Activated CD8-positive, alpha-beta T cell treated with anti-CD3 and anti-CD28 coated beads for 36 hours (primary cell): ENCODE measurements at regions not wholly inside any gene's neighbourhood (a gene's known extent, or its start where the extent isn't known, plus 50 kb on each side); places are given as distances from the start of the nearest gene placed in this dataset.

Experiments used
- ATAC-seq: fragments of 200-7000 bp; cut with Tn5 transposase; one replicate; pipeline ENCODE4 v1.10.0; 2021; ENCODE audit warnings: mild to moderate bottlenecking, moderate library complexity
- CTCF ChIA-PET: fragments of 350-600 bp; sonication (Branson Sonifier 250); formaldehyde crosslinking; loops from one replicate; lab custom pipeline; 2021; ENCODE audit warnings: antibody characterized with exemption; lab: Charles Lee
- POLR2A ChIA-PET: fragments of 350-600 bp; sonication (Branson Sonifier 250); formaldehyde crosslinking; loops from one replicate; lab custom pipeline; 2021; ENCODE audit warnings: antibody characterized with exemption; lab: Charles Lee
- DNase-seq: peaks from one replicate; pipeline ENCODE4 v3.0.0-alpha.2; 2020
- H3K27ac Mint-ChIP-seq: one replicate; pipeline ENCODE4 v1.8.0; 2021; ENCODE audit warnings: mild to moderate bottlenecking, mixed read lengths
- H3K27me3 Mint-ChIP-seq: one replicate; pipeline ENCODE4 v1.8.0; 2021; ENCODE audit warnings: mixed read lengths
- H3K36me3 Mint-ChIP-seq: one replicate; pipeline ENCODE4 v1.8.0; 2021; ENCODE audit warnings: low read depth, mixed read lengths
- H3K4me1 Mint-ChIP-seq: one replicate; pipeline ENCODE4 v1.8.0; 2021; ENCODE audit warnings: low read depth, mixed read lengths
- H3K4me3 Mint-ChIP-seq: one replicate; pipeline ENCODE4 v1.8.0; 2021; ENCODE audit warnings: mild to moderate bottlenecking, moderate library complexity, mixed read lengths
- H3K9me3 Mint-ChIP-seq: one replicate; pipeline ENCODE4 v1.8.0; 2021; ENCODE audit warnings: mixed read lengths
- intact Hi-C: fragments of 100-400 bp; cut with micrococcal nuclease; formaldehyde crosslinking; loops from one replicate; pipeline ENCODE4 v1.10.0; 2022
- TF ChIP-seq, protein P1 (sequence below): fragments of 200-600 bp; IDR thresholded peaks from one replicate; pipeline ENCODE4 v1.8.0; 2022; ENCODE audit warnings: antibody characterized with exemption, mild to moderate bottlenecking

GRCh38 chr1:29384496-29385015 lies 148.2 kb downstream of the PTPRU start:
- no peak overlapping the region for H3K27ac Mint-ChIP-seq
- TF ChIP-seq, protein P1, sequence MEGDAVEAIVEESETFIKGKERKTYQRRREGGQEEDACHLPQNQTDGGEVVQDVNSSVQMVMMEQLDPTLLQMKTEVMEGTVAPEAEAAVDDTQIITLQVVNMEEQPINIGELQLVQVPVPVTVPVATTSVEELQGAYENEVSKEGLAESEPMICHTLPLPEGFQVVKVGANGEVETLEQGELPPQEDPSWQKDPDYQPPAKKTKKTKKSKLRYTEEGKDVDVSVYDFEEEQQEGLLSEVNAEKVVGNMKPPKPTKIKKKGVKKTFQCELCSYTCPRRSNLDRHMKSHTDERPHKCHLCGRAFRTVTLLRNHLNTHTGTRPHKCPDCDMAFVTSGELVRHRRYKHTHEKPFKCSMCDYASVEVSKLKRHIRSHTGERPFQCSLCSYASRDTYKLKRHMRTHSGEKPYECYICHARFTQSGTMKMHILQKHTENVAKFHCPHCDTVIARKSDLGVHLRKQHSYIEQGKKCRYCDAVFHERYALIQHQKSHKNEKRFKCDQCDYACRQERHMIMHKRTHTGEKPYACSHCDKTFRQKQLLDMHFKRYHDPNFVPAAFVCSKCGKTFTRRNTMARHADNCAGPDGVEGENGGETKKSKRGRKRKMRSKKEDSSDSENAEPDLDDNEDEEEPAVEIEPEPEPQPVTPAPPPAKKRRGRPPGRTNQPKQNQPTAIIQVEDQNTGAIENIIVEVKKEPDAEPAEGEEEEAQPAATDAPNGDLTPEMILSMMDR: no peak
- H3K36me3 Mint-ChIP-seq: no peaks in the 10 kb centered on the region
- no peak for ATAC-seq
- peaks cover 3% of the 10 kb centered on the region for H3K9me3 Mint-ChIP-seq
- ChIA-PET CTCF (no interaction called here), POLR2A (no interaction called here)
- intact Hi-C loops: no loop called here
- H3K4me1 Mint-ChIP-seq: no peaks in the 10 kb centered on the region
- DNase-seq: no peak
- H3K27me3 Mint-ChIP-seq: peaks cover 13% of the 10 kb centered on the region
- no peak overlapping the region for H3K4me3 Mint-ChIP-seq

- H3K27me3 Mint-ChIP-seq: peaks cover 13% of the 10 kb centered on the region
- ChIA-PET CTCF (no interaction called here), POLR2A (no interaction called here)
- ATAC-seq (no peak), DNase-seq (no peak)
- no peak overlapping the region for H3K4me3 Mint-ChIP-seq
- intact Hi-C loops: no loop called here
- TF ChIP-seq, protein P1: no peak
- peaks cover 2% of the 10 kb centered on the region for H3K36me3 Mint-ChIP-seq
- H3K9me3 Mint-ChIP-seq: peaks cover 10% of the 10 kb centered on the region
- no peak overlapping the region for H3K27ac Mint-ChIP-seq
- no peaks in the 10 kb centered on the region for H3K4me1 Mint-ChIP-seq
Observed at GRCh38 chr1:29383746-29384371, 147.5 kb downstream of the PTPRU start.

GRCh38 chr1:29382851-29383745 lies 146.8 kb downstream of the PTPRU start:
- Mint-ChIP-seq H3K36me3 (peaks cover 4% of the 10 kb centered on the region), H3K9me3 (peaks cover 15% of the 10 kb centered on the region), H3K27me3 (peaks cover 12% of the 10 kb centered on the region), H3K4me3 (no peak overlapping the region), H3K4me1 (no peaks in the 10 kb centered on the region), H3K27ac (no peak overlapping the region)
- ATAC-seq (no peak), DNase-seq (no peak)
- CTCF ChIA-PET: no interaction called here
- intact Hi-C loops: no loop called here
- TF ChIP-seq, protein P1: no peak
- POLR2A ChIA-PET: no interaction called here

DNA sequence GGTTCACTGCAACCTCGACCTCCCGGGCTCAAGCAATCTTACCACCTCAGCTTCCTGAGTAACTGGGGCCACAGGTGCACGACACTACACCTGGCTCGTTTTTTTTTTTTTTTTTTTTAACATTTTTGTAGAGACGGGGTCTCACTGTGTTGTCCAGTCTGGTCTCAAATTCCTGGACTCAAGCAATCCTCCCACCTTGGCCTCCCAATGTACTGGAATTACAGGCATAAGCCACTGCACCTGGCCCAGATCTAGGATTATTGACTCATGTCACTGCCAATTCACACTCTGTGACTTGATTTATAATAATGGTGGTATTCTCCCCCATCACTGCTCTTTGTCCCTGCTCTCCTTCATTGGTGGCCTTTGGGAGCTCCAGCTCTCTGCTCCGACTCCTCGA lies 145.1 kb downstream of the PTPRU start:
- intact Hi-C loops: no loop called here
- ChIA-PET POLR2A (interaction anchor here (1.3 kb wide), 1 partner anchor 16 kb away, joined by 3 read pairs; no protein-coding TSS in a partner anchor), CTCF (no interaction called here)
- TF ChIP-seq, protein P1: no peak
- ATAC-seq (no peak), DNase-seq (no peak)
- Mint-ChIP-seq H3K9me3 (peaks cover 17% of the 10 kb centered on the region), H3K4me1 (no peaks in the 10 kb centered on the region), H3K27me3 (peaks cover 12% of the 10 kb centered on the region), H3K36me3 (peaks cover 4% of the 10 kb centered on the region), H3K4me3 (no peak overlapping the region), H3K27ac (no peak overlapping the region)

- no peak for ATAC-seq
- CTCF ChIA-PET: no interaction called here
- DNase-seq: no peak
Observed at GRCh38 chr1:29380532-29380931, 144.2 kb downstream of the PTPRU start.

More at GRCh38 chr1:29380532-29380931, 144.2 kb downstream of the PTPRU start:
- Mint-ChIP-seq H3K36me3 (peaks cover 4% of the 10 kb centered on the region), H3K27ac (no peak overlapping the region), H3K4me1 (no peaks in the 10 kb centered on the region), H3K9me3 (peaks cover 19% of the 10 kb centered on the region), H3K4me3 (no peak overlapping the region), H3K27me3 (peaks cover 14% of the 10 kb centered on the region)
- TF ChIP-seq, protein P1: no peak
- POLR2A ChIA-PET: no interaction called here
- intact Hi-C loops: no loop called here
